DOHH2 (cell line): ENCODE measurements at regions not wholly inside any gene's neighbourhood (a gene's known extent, or its start where the extent isn't known, plus 50 kb on each side); places are given as distances from the start of the nearest gene placed in this dataset.

Experiments used
- EZH2phosphoT487 ChIP-seq: fragments of 200-600 bp; sonication (generic); IDR thresholded peaks from 2 replicates; pipeline ENCODE4 v1.6.1; 2017; ENCODE audit warnings: borderline replicate concordance, mild to moderate bottlenecking, antibody characterized with exemption, low read length, moderate library complexity, mixed read lengths
- TF ChIP-seq, protein P1 (sequence below): fragments of 200-600 bp; sonication (generic); IDR thresholded peaks from one replicate; pipeline ENCODE4 v1.5.1; 2014; ENCODE audit warnings: antibody characterized with exemption, mild to moderate bottlenecking, low read depth, low read length; ENCODE audit not compliant: poor library complexity, severe bottlenecking

DNA sequence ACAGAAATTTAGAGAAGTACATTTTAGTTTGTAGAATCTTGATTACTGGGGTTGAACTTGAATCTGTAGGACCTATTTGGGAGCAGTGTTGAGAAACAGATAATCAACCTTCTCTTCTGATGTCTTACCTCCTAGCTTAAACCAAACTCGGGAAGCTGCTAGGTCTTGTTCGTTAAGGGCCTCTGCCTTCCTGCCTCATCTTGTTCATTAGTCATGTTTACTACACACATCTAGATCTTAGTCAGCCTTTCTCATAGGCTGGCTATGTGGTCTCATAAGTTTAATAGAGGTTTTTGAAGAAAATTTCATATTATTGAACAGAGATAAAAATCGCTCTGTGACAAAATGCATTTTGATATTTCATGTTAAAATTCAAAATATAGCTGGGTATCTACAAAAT lies 331.0 kb upstream of the EDIL3 start:
- TF ChIP-seq, protein P1, sequence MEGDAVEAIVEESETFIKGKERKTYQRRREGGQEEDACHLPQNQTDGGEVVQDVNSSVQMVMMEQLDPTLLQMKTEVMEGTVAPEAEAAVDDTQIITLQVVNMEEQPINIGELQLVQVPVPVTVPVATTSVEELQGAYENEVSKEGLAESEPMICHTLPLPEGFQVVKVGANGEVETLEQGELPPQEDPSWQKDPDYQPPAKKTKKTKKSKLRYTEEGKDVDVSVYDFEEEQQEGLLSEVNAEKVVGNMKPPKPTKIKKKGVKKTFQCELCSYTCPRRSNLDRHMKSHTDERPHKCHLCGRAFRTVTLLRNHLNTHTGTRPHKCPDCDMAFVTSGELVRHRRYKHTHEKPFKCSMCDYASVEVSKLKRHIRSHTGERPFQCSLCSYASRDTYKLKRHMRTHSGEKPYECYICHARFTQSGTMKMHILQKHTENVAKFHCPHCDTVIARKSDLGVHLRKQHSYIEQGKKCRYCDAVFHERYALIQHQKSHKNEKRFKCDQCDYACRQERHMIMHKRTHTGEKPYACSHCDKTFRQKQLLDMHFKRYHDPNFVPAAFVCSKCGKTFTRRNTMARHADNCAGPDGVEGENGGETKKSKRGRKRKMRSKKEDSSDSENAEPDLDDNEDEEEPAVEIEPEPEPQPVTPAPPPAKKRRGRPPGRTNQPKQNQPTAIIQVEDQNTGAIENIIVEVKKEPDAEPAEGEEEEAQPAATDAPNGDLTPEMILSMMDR, result no peak
- no peak for TF ChIP-seq EZH2phosphoT487
